Neutrophil (primary cell): ENCODE measurements at regions not wholly inside any gene's neighbourhood (a gene's known extent, or its start where the extent isn't known, plus 50 kb on each side); places are given as distances from the start of the nearest gene placed in this dataset.
"Not testable (repeated sequence)": the region's sequence is repeated elsewhere in the genome, so short reads cannot be mapped to it uniquely, and the experiment has no call there.

ENCODE experiments used
- H3K27ac ChIP-seq: fragments of 200-600 bp; sonication (generic); 2 replicates; pipeline ENCODE4 v1.5.1; 2016; ENCODE audit warnings: mild to moderate bottlenecking, moderate library complexity
- H3K27me3 ChIP-seq: fragments of 200-600 bp; sonication (generic); 2 replicates; pipeline ENCODE4 v1.6.0; 2016; ENCODE audit warnings: mild to moderate bottlenecking
- H3K36me3 ChIP-seq: fragments of 200-600 bp; sonication (generic); 2 replicates; pipeline ENCODE4 v1.5.1; 2017
- H3K4me1 ChIP-seq, 2 experiments: fragments of 200-600 bp in 1 of 2; sonication (generic) in 1 of 2; 1 replicate in 1 of 2; 2 replicates in 1 of 2; pipeline versions ENCODE4 v1.5.1 to v1.6.1; 2013 to 2016; ENCODE audit warnings: low read depth in 1 of 2, low read length in 1 of 2, mild to moderate bottlenecking in 1 of 2, moderate library complexity in 1 of 2; ENCODE audit not compliant: control insufficient read depth in 1 of 2, insufficient read depth in 1 of 2
- H3K4me3 ChIP-seq, 2 experiments: fragments of 200-600 bp in 1 of 2; sonication (generic) in 1 of 2; 1 replicate in 1 of 2; 2 replicates in 1 of 2; pipeline ENCODE4 v1.5.1; 2013 to 2016; ENCODE audit warnings: low read depth in 1 of 2, low read length in 1 of 2, mild to moderate bottlenecking in 1 of 2, moderate library complexity in 1 of 2
- H3K9me3 ChIP-seq: fragments of 200-600 bp; sonication (generic); 2 replicates; pipeline ENCODE4 v1.5.1; 2016
- CTCF ChIP-seq: fragments of 200-600 bp; sonication (generic); IDR thresholded peaks from 2 replicates; pipeline ENCODE4 v1.5.1; 2016; ENCODE audit warnings: antibody characterized with exemption

- H3K9me3 ChIP-seq = no peaks in the 10 kb centered on the region
- no peak for TF ChIP-seq CTCF
- H3K27ac ChIP-seq = no peak overlapping the region
- no peak overlapping the region for H3K4me3 ChIP-seq
- no peaks in the 10 kb centered on the region for H3K4me1 ChIP-seq
- H3K36me3 ChIP-seq = no peaks in the 10 kb centered on the region
- no peaks in the 10 kb centered on the region for H3K27me3 ChIP-seq
These were observed 656.5 kb downstream of the SUCLG1 start for GRCh38 chr2:83802604-83803003.

DNA sequence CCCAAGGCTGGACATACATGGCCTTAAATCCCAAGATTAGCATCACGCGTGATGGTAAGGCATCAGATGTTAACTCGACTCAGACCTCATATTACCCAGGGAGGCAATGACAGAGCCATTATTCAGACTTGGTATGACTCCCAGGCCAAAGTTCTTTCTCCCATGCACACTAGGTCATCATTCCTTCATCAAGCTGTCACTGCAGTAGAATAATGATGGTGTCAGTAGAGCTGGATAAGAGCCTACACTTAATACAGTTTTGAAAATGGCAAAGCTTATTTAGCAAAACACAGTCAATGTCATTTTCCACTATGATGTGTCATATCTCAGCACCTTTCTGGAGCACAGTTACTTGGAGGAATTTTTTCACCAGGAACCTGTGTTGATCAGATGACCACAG is 663.3 kb downstream of the SUCLG1 start:
- H3K4me3 ChIP-seq = no peak overlapping the region

GRCh38 chr2:83790467-83790866 is 668.6 kb downstream of the SUCLG1 start:
- not testable (repeated sequence) for H3K36me3 ChIP-seq, H3K4me3 ChIP-seq, H3K27me3 ChIP-seq, H3K27ac ChIP-seq, H3K4me1 ChIP-seq, H3K9me3 ChIP-seq

More for the DNA sequence above, 663.3 kb downstream of the SUCLG1 start:
- Histone ChIP-seq H3K9me3 (no peaks in the 10 kb centered on the region), H3K27me3 (no peaks in the 10 kb centered on the region), H3K27ac (no peak overlapping the region), H3K36me3 (no peaks in the 10 kb centered on the region), H3K4me1 (no peaks in the 10 kb centered on the region)
- TF ChIP-seq CTCF = no peak

- not testable (repeated sequence) for H3K36me3 ChIP-seq, H3K9me3 ChIP-seq, H3K4me1 ChIP-seq, H3K27me3 ChIP-seq, H3K4me3 ChIP-seq, H3K27ac ChIP-seq
These were observed 669.4 kb downstream of the SUCLG1 start for GRCh38 chr2:83789674-83790073.

DNA sequence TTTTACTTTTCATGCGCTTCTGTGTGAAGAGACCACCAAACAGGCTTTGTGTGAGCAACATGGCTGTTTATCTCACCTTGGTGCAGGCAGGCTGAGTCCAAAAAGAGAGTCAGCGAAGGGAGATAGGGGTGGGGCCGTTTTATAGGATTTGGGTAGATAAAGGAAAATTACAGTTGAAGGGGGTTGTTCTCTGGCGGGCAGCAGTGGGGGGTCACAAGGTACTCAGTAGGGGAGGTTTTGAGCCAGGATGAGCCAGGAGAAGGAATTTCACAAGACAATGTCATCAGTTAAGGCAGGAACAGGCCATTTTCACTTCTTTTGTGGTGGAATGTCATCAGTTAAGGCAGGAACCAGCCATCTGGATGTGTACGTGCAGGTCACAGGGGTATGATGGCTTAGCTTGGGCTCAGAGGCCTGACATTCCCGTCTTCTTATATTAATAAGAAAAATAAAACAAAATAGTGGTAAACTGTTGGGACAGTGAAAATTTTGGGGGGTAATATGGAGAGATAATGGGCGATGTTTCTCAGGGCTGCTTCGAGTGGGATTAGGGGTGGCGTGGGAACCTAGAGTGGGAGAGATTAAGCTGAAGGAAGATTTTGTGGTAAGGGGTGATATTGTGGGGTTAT is 670.0 kb downstream of the SUCLG1 start:
- H3K4me3 ChIP-seq, H3K36me3 ChIP-seq, H3K4me1 ChIP-seq, H3K9me3 ChIP-seq, H3K27me3 ChIP-seq, H3K27ac ChIP-seq: not testable (repeated sequence)

DNA sequence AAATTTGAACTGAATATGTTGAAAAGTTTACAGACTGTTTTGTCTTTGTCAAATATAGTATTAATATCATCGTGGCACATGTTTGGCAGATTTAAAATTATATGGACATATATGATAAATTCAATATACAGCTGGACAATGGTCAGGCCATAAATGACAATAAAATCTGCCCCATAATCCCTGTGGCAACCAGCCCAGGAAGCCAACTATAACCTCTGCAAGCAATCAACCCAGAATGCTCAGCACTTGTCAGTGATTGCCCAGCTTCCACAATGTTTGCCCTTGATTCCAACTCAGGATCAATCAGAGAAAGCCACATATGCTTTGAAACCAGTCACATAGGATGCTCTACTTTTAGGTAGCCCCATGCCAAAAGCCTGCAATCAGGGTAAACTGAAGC is 671.9 kb downstream of the SUCLG1 start:
- no peak overlapping the region for H3K4me3 ChIP-seq
- H3K27ac ChIP-seq = no peak overlapping the region
- H3K4me1 ChIP-seq = no peaks in the 10 kb centered on the region
- no peaks in the 10 kb centered on the region for H3K9me3 ChIP-seq
- H3K36me3 ChIP-seq = no peaks in the 10 kb centered on the region
- H3K27me3 ChIP-seq = no peaks in the 10 kb centered on the region
- no peak for TF ChIP-seq CTCF

DNA sequence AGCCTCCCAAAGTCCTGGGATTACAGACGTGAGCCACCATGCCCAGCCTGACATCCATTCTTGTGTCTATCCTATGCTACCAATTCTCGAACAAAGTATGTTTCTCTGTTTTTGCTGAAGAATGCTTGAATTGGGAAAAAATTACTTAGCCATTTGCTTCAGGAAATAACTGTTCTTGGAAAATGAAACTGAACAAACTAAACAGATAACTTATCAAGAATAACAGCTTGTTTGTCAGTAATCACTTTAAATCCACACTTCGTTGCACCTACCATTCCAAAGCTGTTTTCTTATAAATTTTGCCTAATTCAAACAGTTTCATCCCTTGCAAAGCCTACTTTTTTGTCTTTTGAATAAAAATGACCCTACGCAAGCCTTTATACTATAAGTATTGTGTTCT is 672.9 kb downstream of the SUCLG1 start:
- Histone ChIP-seq H3K4me1 (no peaks in the 10 kb centered on the region), H3K4me3 (no peak overlapping the region), H3K9me3 (no peaks in the 10 kb centered on the region), H3K36me3 (no peaks in the 10 kb centered on the region), H3K27me3 (no peaks in the 10 kb centered on the region), H3K27ac (no peak overlapping the region)
- no peak for TF ChIP-seq CTCF
